Epithelial cell of proximal tubule (primary cell): ENCODE measurements at regions not wholly inside any gene's neighbourhood (a gene's known extent, or its start where the extent isn't known, plus 50 kb on each side); places are given as distances from the start of the nearest gene placed in this dataset.
"Not testable (repeated sequence)": the region's sequence is repeated elsewhere in the genome, so short reads cannot be mapped to it uniquely, and the experiment has no call there.

ENCODE experiments used
- DNase-seq: peaks from one replicate; pipeline ENCODE4 v3.0.0-alpha.2; 2011; ENCODE audit warnings: low read depth
- H3K4me3 ChIP-seq: 2 replicates; pipeline ENCODE4 v1.5.1; 2011; ENCODE audit warnings: low read depth, mild to moderate bottlenecking, low read length
- CTCF ChIP-seq: conservative IDR thresholded peaks from 2 replicates; pipeline ENCODE4 v1.5.1; 2012; ENCODE audit warnings: low read depth, mild to moderate bottlenecking, low read length

GRCh38 chr6:168808232-168808631, 367.2 kb downstream of the SMOC2 start:
- no peak overlapping the region for H3K4me3 ChIP-seq

DNA sequence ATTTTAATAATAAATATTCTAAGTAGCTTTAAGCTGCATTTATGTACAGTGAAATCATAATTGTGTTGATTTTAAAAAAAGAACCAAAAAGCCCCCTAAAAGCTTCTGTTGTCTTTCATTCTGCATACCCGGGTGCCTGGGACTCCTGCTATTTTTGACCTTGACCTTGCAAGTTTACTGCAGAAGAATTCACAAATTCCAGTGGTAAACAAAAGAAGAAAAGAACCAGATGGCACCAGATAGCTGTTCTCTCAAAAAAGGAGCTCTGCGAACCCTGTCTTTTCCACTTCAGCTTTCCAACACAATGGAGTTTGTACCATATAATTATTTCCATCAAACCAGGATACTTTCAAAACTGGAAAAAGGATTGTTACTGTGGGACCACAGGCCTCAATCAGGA, 363.3 kb downstream of the SMOC2 start:
- no peak for DNase-seq
- TF ChIP-seq CTCF: no peak
- H3K4me3 ChIP-seq: no peak overlapping the region

More at GRCh38 chr6:168808232-168808631, 367.2 kb downstream of the SMOC2 start:
- TF ChIP-seq CTCF: no peak
- DNase-seq: no peak

GRCh38 chr6:168803874-168804273, 362.9 kb downstream of the SMOC2 start:
- DNase-seq: no peak
- H3K4me3 ChIP-seq: no peak overlapping the region
- TF ChIP-seq CTCF: no peak

DNA sequence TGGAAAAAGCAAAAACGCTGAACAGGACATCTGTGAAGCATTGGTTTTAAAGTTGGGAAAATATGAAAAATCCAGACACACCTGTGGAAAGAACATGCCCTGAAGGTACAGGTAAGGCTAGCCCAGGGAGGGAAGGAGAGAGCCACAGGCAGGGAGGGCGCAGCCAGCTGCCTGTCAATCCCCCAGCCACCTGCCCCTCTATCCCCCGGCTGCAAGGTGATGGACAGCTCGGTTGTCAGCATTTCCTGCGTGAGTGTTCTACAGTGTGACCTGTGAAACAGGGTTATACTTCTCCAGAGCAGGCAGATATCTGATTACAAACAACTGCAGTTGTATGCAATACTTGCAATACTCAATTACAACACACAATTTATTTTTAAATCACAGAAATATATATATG, 358.1 kb downstream of the SMOC2 start:
- DNase-seq: no peak
- H3K4me3 ChIP-seq: no peak overlapping the region
- no peak for TF ChIP-seq CTCF

- no peak overlapping the region for H3K4me3 ChIP-seq
- no peak for DNase-seq
- TF ChIP-seq CTCF: no peak
Observed at GRCh38 chr6:168796106-168796505, 355.1 kb downstream of the SMOC2 start.

DNA sequence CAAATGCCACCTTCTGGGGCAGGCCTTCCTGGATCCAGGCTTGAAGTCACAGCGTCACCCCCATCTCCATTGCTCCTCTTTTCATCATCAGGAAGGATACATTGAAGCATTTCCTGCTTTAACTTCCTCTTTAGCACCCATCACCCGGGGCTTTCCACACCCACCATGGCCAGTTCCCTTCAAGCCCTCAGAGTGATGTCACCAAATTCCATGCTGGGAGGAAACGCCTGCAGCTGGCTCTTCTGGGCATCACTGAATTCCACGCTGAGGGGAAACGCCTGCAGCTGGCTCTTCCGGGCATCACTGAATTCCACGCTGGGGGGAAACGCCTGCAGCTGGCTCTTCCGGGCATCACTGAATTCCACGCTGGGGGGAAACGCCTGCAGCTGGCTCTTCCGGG, 354.6 kb downstream of the SMOC2 start:
- not testable (repeated sequence) for DNase-seq, H3K4me3 ChIP-seq

GRCh38 chr6:168794491-168794890, 353.5 kb downstream of the SMOC2 start:
- H3K4me3 ChIP-seq: no peak overlapping the region
- DNase-seq: no peak
- no peak for TF ChIP-seq CTCF

DNA sequence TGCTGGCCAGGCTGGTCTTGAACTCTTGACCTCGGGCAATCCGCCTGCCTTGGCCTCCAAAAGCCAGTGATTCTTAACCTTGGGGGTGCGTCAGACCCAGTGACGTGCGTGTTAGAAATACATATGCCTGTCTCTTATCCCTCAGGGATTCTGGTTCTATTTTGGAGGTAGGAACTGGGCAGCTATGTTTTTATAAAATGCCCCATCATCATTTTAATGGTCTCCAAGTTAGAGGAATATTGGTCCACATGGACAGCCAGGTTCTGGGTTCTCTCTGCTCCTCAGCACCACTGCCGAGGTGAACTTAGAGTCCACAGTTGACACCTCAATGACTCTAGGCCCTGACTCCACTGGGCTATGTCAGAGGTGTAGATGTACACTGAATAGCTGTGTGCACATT, 352.7 kb downstream of the SMOC2 start:
- DNase-seq: no peak
- no peak overlapping the region for H3K4me3 ChIP-seq
- TF ChIP-seq CTCF: no peak
